Left ventricle myocardium inferior (tissue), 1 donor: ENCODE measurements at regions not wholly inside any gene's neighbourhood (a gene's known extent, or its start where the extent isn't known, plus 50 kb on each side); places are given as distances from the start of the nearest gene placed in this dataset.

Experiments
- DNase-seq: peaks from one replicate; pipeline ENCODE4 v3.0.0-alpha.2; 2020
- H3K27ac ChIP-seq: fragments of 200-600 bp; replicated peaks from 2 replicates; pipeline ENCODE4 v1.8.0; 2021
- H3K27me3 ChIP-seq: fragments of 200-600 bp; 2 replicates; pipeline ENCODE4 v1.8.0; 2021; ENCODE audit warnings: low read depth
- H3K36me3 ChIP-seq: fragments of 200-600 bp; 2 replicates; pipeline ENCODE4 v1.8.0; 2021
- H3K4me1 ChIP-seq: fragments of 200-600 bp; 2 replicates; pipeline ENCODE4 v1.8.0; 2021
- H3K4me3 ChIP-seq: fragments of 200-600 bp; 2 replicates; pipeline ENCODE4 v1.8.0; 2021; ENCODE audit warnings: mild to moderate bottlenecking, moderate library complexity
- H3K9me3 ChIP-seq: fragments of 200-600 bp; replicated peaks from 2 replicates; pipeline ENCODE4 v1.8.0; 2021
- intact Hi-C: fragments of 100-400 bp; cut with micrococcal nuclease; formaldehyde crosslinking; loops from one replicate; pipeline ENCODE4 v1.11.0; 2022
- TF ChIP-seq, protein P1 (sequence below): fragments of 200-600 bp; IDR thresholded peaks from 2 replicates; pipeline ENCODE4 v1.8.0; 2021; ENCODE audit warnings: antibody characterized with exemption, mild to moderate bottlenecking, borderline replicate concordance
- donor health status: DM: no; HTN: yes; CAD: no; lungs with severe emphysema.

GRCh38 chr5:57407391-57407790 lies 75.2 kb downstream of the ACTBL2 start:
- H3K27ac ChIP-seq = peak overlapping the region; percentile 58
- intact Hi-C loops = no loop called here
- no peaks in the 10 kb centered on the region for H3K27me3 ChIP-seq
- no peaks in the 10 kb centered on the region for H3K9me3 ChIP-seq
- no peak for DNase-seq
- peaks cover 68% of the 10 kb centered on the region for H3K4me1 ChIP-seq
- H3K4me3 ChIP-seq = no peak overlapping the region
- H3K36me3 ChIP-seq = no peaks in the 10 kb centered on the region
- TF ChIP-seq, protein P1, sequence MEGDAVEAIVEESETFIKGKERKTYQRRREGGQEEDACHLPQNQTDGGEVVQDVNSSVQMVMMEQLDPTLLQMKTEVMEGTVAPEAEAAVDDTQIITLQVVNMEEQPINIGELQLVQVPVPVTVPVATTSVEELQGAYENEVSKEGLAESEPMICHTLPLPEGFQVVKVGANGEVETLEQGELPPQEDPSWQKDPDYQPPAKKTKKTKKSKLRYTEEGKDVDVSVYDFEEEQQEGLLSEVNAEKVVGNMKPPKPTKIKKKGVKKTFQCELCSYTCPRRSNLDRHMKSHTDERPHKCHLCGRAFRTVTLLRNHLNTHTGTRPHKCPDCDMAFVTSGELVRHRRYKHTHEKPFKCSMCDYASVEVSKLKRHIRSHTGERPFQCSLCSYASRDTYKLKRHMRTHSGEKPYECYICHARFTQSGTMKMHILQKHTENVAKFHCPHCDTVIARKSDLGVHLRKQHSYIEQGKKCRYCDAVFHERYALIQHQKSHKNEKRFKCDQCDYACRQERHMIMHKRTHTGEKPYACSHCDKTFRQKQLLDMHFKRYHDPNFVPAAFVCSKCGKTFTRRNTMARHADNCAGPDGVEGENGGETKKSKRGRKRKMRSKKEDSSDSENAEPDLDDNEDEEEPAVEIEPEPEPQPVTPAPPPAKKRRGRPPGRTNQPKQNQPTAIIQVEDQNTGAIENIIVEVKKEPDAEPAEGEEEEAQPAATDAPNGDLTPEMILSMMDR = no peak

DNA sequence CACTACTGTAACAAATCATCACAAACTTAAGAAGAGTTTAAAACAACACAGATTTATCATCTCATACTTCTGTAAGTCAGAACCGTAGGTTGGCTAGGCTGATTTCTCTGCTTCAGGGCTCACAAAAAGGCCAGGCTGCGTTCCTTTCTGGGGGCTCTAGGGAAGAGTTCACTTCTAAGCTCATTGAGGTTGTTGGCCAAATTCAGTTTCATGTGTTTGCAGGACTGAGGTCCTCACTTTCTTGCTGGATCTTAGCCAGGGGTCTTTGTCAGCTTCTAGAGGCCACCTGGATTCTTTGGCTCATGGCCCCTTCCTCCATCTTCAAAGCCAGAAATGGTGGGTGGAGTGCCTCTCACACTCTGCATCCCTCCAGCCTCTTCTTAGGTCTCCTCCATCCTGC lies 76.0 kb downstream of the ACTBL2 start:
- no peak overlapping the region for H3K4me3 ChIP-seq
- H3K36me3 ChIP-seq = no peaks in the 10 kb centered on the region
- no peaks in the 10 kb centered on the region for H3K27me3 ChIP-seq
- intact Hi-C loops = no loop called here
- H3K4me1 ChIP-seq = peaks cover 60% of the 10 kb centered on the region
- no peak for DNase-seq
- peak overlapping the region; percentile 58 for H3K27ac ChIP-seq
- TF ChIP-seq, protein P1 = no peak
- H3K9me3 ChIP-seq = no peaks in the 10 kb centered on the region

DNA sequence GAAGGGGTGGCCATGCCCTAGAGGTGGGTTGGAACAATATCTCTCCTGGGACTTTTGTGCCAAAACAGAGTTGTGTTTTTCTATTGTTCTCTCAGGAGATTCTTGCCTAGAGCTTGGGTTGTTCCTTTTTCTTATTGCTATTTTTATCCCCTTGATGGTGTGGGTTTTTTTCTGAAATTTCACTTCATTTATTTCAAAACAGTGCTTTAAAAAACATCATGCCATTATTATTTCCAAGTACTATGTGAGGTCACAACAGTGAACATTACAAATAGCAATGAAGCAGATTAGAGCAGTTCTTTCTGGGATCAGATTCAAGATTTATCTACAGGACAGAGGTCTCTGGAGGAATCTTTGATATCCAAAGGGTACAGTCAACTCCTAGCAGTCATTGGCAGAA lies 76.6 kb downstream of the ACTBL2 start:
- Histone ChIP-seq H3K36me3 (no peaks in the 10 kb centered on the region), H3K9me3 (no peaks in the 10 kb centered on the region), H3K4me3 (no peak overlapping the region), H3K4me1 (peaks cover 59% of the 10 kb centered on the region), H3K27ac (peak overlapping the region; percentile 58), H3K27me3 (no peaks in the 10 kb centered on the region)
- no peak for DNase-seq
- TF ChIP-seq, protein P1 = no peak
- intact Hi-C loops = no loop called here

- no peaks in the 10 kb centered on the region for H3K27me3 ChIP-seq
- H3K36me3 ChIP-seq = no peaks in the 10 kb centered on the region
- no peak overlapping the region for H3K4me3 ChIP-seq
- intact Hi-C loops = no loop called here
- TF ChIP-seq, protein P1 = no peak
- peaks cover 27% of the 10 kb centered on the region for H3K4me1 ChIP-seq
- no peaks in the 10 kb centered on the region for H3K9me3 ChIP-seq
- no peak for DNase-seq
- H3K27ac ChIP-seq = no peak overlapping the region
These were observed 79.8 kb downstream of the ACTBL2 start for GRCh38 chr5:57402761-57403160.

- H3K27me3 ChIP-seq = no peaks in the 10 kb centered on the region
- no peak overlapping the region for H3K27ac ChIP-seq
- no peaks in the 10 kb centered on the region for H3K36me3 ChIP-seq
- peaks cover 23% of the 10 kb centered on the region for H3K4me1 ChIP-seq
- H3K9me3 ChIP-seq = no peaks in the 10 kb centered on the region
- intact Hi-C loops = no loop called here
- no peak overlapping the region for H3K4me3 ChIP-seq
- no peak for DNase-seq
- TF ChIP-seq, protein P1 = no peak
These were observed 80.3 kb downstream of the ACTBL2 start for GRCh38 chr5:57402348-57402747.
